GM18511 (cell line): ENCODE measurements at regions not wholly inside any gene's neighbourhood (a gene's known extent, or its start where the extent isn't known, plus 50 kb on each side); places are given as distances from the start of the nearest gene placed in this dataset.

Experiments
- ATAC-seq: cut with Tn5 transposase; IDR thresholded peaks from one replicate; pipeline ENCODE4 v1.9.1; 2021; ENCODE audit warnings: mild to moderate bottlenecking, moderate library complexity; ENCODE audit not compliant: unreplicated experiment

- no peak for ATAC-seq
Measured at GRCh38 chr2:128490321-128490720, 171.7 kb upstream of the HS6ST1 start.

- no peak for ATAC-seq
Measured at GRCh38 chr2:128490881-128491691, 172.4 kb upstream of the HS6ST1 start.

DNA sequence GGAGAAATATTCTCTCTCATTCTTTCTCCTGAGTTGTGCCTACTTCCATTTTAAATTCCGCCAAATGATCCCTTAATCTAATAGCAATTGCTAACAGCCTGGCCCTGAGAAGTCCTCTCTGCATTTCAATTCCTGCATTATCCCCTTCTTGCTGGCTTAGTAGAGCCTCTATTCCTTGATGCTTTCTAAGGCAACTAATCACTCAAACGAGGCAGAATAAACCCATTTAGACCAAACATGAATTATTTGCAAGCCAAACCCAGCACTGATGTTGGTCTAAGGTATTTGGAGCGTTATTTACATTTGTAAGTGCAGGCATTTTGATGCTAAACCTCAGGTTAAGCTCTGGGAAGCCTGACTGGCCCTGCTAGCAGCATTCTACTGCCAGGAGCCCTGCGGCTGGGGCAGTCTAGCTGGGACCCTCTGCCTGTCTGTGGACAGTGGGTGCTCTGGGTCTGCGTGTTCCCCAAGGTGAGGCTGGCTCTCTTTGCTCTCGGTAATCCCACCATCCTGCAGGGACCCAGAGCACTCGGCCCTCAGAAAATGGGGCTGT lies 173.1 kb upstream of the HS6ST1 start:
- ATAC-seq, result no peak

- no peak for ATAC-seq
Measured at GRCh38 chr2:128492966-128493811, 174.5 kb upstream of the HS6ST1 start.

DNA sequence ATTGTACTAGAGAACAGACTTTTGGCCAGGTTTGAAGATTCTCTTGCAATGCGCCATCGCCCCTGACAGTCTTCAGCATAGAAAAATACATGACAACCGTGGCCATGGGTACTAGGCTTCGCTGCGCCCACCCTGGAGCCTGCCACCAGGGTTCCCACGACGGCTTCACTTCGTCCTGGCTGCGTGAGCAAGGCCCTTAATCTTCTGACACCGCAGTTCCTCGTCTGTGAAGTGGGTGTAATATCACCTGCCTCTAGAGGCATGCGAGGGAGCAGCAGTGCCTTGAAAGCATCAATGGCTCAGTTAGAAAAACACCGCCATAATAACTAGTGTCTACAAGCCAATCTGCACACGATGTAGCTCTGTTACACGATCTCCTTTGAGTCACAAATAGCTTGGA lies 175.2 kb upstream of the HS6ST1 start:
- ATAC-seq, result no peak

DNA sequence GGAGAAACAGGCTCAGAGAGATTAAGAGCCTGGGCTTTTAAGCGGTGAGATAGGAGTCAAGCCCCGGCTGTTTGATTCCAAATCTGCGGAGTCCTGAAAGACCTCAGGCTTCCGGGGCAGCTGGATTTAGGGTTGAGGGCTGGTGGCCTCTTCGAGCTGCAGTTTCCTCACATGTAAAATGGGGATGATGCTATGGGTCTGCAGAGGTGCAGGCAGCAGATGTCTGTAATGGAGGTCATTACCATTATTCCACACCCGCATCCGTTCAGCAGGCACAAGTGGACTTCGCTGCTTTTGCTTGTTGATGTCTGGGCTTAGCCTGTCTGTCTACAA lies 175.6 kb upstream of the HS6ST1 start:
- no peak for ATAC-seq

GRCh38 chr2:128494640-128495321 lies 176.1 kb upstream of the HS6ST1 start:
- no peak for ATAC-seq

DNA sequence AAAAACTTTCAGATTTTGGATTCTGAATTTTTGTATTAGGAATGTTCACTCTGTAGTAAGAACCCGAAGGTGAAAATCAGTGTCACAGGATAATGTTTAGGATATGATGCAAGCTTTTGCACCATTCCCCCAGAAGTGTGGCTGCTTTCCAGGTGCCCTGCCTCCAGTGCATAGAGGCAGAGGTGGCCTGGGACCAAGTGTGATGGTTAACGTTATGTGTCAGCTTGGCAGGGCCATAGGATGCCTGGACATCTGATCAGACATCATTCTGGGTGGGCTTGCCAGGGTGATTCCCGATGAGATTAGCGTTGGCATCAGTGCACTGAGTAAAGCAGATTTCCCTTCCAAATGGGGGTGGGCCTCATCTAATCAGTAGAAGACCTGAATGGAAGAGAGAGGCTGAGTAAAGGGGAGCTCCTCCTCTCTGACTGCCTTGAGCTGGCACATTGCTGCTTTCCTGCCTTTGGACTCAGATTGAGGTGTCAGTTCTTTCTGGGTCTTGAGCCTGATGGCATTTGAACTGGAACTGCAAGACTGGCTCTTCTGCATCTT lies 177.4 kb upstream of the HS6ST1 start:
- no peak for ATAC-seq

- no peak for ATAC-seq
Measured at GRCh38 chr2:128496700-128497099, 178.0 kb upstream of the HS6ST1 start.

DNA sequence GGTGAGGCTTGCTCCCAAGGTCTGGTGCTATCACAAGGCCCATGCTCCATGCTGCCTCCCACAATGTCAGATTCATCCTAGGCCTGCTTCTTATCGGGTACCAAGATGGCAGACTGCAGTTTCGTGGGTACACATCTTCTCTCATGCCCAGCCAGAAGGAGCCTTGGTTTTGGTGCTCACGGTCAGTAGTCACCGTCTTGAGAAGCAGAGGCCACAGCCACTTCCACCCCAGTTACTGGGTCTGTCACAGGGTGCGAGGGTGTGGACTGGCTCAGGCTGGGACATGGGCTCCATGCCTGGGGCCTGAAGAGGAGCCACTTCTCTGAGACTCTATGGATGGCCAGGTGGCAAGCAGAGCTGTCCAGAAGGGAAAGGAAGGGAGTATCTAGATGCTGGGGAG lies 178.8 kb upstream of the HS6ST1 start:
- ATAC-seq, result no peak

DNA sequence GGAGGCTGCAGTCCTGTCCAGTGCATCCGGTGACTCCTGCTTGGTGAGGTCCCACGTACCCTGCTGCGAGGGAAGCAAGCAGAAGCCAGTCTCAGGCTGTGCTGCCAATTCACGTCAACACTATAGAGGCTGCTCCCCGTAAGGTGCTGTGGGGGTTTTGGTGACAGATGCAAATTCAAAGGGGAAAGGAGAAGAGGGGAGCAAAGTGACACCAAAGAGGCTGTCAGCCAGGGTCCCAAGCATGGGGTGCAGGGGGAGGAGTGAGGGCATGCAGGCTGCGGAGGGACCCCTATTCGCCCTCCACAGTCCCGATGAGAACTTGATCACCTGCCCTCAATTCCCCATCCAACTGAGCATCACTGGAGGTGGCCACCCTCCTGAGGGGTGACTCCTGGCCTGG lies 179.4 kb upstream of the HS6ST1 start:
- ATAC-seq, result no peak

DNA sequence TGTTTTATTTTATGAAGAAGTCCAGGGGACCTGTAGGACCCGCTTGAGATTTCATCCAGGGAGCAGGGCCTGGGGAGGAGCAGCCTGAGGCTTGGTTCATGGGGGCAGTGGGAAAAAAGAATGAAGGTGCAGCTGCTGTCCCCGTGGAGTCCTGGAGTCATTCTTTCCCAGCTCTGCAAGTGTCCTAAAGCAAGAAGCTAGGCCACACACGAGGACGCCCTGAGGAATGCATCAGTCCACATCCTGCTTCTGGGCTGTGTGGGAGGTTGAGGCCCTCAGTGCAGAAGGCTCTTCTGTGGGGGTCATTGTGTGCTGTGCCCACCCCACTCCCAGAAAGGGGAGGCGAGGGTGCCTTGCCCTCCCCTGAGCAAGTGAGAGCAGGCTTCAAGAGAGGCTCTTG lies 179.9 kb upstream of the HS6ST1 start:
- ATAC-seq, result no peak

DNA sequence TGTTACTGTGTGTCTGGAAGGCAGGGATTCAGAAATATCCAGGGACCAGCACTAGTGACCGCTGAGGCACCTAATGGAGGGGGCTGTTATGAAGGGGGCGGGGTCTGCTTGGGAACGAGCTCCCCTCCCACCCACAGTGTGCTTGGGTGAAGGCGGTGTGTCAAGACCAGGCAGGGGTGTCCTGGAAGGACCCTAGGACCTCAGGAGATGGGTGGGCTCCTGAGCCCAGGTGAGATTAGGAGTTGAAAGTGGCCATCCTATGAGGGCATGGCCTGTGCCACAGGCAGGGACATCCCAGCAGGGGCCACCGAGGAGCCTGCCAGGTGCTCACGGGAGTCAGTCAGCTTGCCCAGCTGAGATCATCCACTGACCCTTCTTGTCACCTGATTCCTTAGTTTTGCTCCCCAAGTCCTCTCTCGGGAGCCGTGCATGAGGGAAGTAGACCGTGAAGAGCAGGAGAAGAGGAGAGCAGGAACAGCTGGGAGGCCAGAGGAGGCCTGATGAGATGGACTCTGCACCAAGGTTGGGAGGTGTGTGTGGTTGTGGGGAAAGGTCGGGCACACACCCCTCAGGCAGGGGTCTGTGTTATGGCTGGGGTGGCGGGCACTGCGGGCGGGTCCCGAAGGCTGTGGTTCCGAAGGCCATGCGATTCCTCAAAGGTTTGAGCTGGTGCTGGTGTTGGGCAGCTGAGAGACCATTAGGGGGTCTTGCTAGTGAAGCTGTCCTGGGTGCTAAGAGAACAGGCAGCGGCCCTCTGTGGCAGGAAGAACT lies 180.9 kb upstream of the HS6ST1 start:
- ATAC-seq, result no peak

DNA sequence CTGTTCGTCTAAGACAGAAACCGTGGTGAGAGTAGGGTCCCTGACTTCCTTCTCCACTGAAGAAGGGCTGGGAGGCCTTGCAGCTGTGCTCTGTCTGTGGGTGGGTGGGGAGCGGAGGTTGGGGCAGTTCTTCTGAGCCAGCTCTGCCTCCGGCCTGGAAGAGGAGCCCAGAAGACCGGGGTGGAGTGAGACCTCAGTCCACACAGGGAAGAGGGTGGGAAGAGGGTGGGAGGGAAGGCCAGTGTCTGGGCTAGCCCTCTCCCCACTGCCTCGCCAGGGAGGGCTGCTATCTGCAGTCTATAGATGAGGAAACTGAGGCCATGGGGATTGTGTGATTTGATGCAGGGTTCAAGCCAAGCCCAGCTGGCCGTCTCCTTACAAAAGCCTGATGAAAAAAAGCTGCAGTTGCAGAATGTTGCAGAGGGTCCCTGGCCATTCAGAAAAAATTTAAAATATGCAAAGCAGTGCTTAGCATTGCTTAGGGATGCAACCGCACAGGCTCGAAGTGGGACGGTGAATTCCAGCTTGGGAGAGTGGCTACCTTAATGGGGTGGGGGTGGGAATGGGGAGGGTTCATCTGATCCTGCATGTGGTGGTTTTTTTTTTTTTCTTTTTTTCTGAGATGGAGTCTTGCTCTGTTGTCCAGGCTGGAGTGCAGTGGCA lies 181.6 kb upstream of the HS6ST1 start:
- no peak for ATAC-seq

GRCh38 chr2:128501006-128501690 lies 182.5 kb upstream of the HS6ST1 start:
- ATAC-seq, result no peak

- no peak for ATAC-seq
Measured at GRCh38 chr2:128501700-128502099, 183.0 kb upstream of the HS6ST1 start.

- ATAC-seq, result no peak
Measured at GRCh38 chr2:128502200-128502599, 183.5 kb upstream of the HS6ST1 start.

DNA sequence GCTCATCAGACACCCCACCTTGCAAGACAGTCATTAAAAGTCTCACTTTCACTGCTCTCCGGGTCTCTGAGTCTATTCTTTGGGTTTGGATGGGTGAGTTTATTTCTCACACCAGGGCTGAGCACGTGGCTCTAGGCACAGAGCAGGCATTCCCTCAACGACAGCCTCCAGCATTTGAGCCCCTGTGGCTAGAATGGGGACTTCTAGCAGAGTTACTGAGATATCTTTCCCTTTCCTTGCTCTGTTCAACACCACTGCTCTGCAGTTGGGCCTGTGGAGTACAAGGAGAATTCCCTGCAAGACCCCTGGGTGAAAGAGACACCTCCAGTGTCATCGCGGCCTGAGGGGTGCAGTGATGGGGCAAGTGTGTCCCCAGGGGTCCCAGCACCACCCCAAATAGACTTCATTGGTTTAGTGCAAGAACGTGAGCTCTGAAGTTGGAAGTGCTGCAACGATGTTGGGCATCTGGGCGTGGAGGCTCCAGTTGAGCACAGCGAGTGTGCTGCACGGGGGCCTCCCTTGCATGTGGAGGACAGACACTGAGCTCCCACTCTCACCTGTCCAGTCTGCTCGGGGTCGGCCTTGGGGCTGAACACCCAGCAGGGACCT lies 184.1 kb upstream of the HS6ST1 start:
- ATAC-seq, result no peak
